CD4-positive, alpha-beta T cell treated with Interleukin-4 for 1 hour (primary cell): ENCODE measurements at regions not wholly inside any gene's neighbourhood (a gene's known extent, or its start where the extent isn't known, plus 50 kb on each side); places are given as distances from the start of the nearest gene placed in this dataset.
"Not testable (repeated sequence)": the region's sequence is repeated elsewhere in the genome, so short reads cannot be mapped to it uniquely, and the experiment has no call there.

ENCODE experiments used
- DNase-seq, 2 donors: peaks; one replicate each; pipeline ENCODE4 v3.0.0-alpha.2; 2020 to 2022

- no peak for DNase-seq
Measured at GRCh38 chr12:87388376-87388775, 640.8 kb downstream of the C12orf50 start.

GRCh38 chr12:87385322-87385721, 643.9 kb downstream of the C12orf50 start:
- no peak for DNase-seq

GRCh38 chr12:87384226-87384625, 645.0 kb downstream of the C12orf50 start:
- DNase-seq, result no peak

GRCh38 chr12:87383680-87384079, 645.5 kb downstream of the C12orf50 start:
- no peak for DNase-seq

GRCh38 chr12:87382959-87383566, 646.1 kb downstream of the C12orf50 start:
- no peak for DNase-seq

- DNase-seq, result no peak
Measured at GRCh38 chr12:87382436-87382835, 646.8 kb downstream of the C12orf50 start.

GRCh38 chr12:87381742-87382141, 647.5 kb downstream of the C12orf50 start:
- no peak for DNase-seq

- no peak for DNase-seq
Measured at GRCh38 chr12:87378526-87378925, 650.7 kb downstream of the C12orf50 start.

GRCh38 chr12:87376722-87377121, 652.5 kb downstream of the C12orf50 start:
- no peak for DNase-seq

GRCh38 chr12:87369161-87369560, 660.0 kb downstream of the C12orf50 start:
- no peak for DNase-seq

- DNase-seq, result no peak
Measured at GRCh38 chr12:87368259-87368658, 660.9 kb downstream of the C12orf50 start.

- DNase-seq, result no peak
Measured at GRCh38 chr12:87365423-87365822, 663.8 kb downstream of the C12orf50 start.

- no peak for DNase-seq
Measured at GRCh38 chr12:87363497-87364084, 665.6 kb downstream of the C12orf50 start.

GRCh38 chr12:87349681-87350080, 679.5 kb downstream of the C12orf50 start:
- no peak for DNase-seq

- no peak for DNase-seq
Measured at GRCh38 chr12:87348071-87348470, 681.1 kb downstream of the C12orf50 start.

GRCh38 chr12:87344699-87345098, 684.5 kb downstream of the C12orf50 start:
- no peak for DNase-seq

GRCh38 chr12:87338681-87339080, 690.5 kb downstream of the C12orf50 start:
- no peak for DNase-seq

- DNase-seq, result no peak
Measured at GRCh38 chr12:87336814-87337336, 692.3 kb downstream of the C12orf50 start.

GRCh38 chr12:87332987-87333726, 696.0 kb downstream of the C12orf50 start:
- no peak for DNase-seq

GRCh38 chr12:87330071-87330555, 699.1 kb downstream of the C12orf50 start:
- not testable (repeated sequence) for DNase-seq

GRCh38 chr12:87329076-87329863, 699.9 kb downstream of the C12orf50 start:
- DNase-seq, result no peak

GRCh38 chr12:87323369-87323768, 705.8 kb downstream of the C12orf50 start:
- DNase-seq, result no peak

- DNase-seq, result no peak
Measured at GRCh38 chr12:87320724-87321123, 708.5 kb downstream of the C12orf50 start.
